ENCODE measurements at regions not wholly inside any gene's neighbourhood (a gene's known extent, or its start where the extent isn't known, plus 50 kb on each side); places are given as distances from the start of the nearest gene placed in this dataset.

DNA sequence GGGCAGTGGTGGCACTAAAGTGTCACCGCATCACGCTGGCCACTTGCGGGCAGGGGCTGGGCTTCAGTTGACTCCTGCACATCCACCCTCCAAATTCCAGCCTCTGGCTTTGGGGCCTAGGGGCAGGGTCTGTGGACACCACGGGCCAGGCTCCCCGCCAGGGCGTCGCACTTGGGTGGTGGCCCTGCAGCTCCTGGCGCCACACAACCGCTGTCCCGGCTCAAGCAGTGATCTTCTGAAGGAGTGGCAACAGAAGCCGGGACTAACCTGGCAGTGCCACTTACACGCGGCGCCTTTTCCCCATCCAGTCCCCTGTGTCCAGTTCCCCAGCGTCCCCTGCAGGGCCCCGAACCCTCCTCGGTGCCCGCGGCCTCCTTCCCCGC lies 134.3 kb upstream of the ZNF92 start:
- H3K27ac ChIP-seq (ENCODE audit: low read length): no peak overlapping the region
- DNase-seq (ENCODE audit: low read depth, low spot score): no peak
- peak overlapping the region; percentile 59 to 61 for H3K4me3 ChIP-seq (ENCODE audit: low read depth in 2 of 2, low read length in 2 of 2)
- ATAC-seq: peak; percentile 57
- peaks cover 5% of the 10 kb centered on the region for H3K4me1 ChIP-seq (ENCODE audit: control insufficient read depth, insufficient read depth, low read length)
- H3K36me3 ChIP-seq (ENCODE audit: control insufficient read depth, insufficient read depth, low read length): no peaks in the 10 kb centered on the region
- no TSS peak for BruUV-seq (replicated peaks)
- in situ Hi-C loops (cut with HindIII; ENCODE audit: low pct_unique_long_range_greater_than_20kb, low sequenced_read_pairs) (no loop called here), intact Hi-C loops (cut with micrococcal nuclease; ENCODE audit: unreplicated experiment) (no loop called here)
- no peak for TF ChIP-seq SIN3A (IDR thresholded peaks at IDR 0.05; ENCODE audit: borderline replicate concordance, insufficient read depth, low read depth, low read length)
- TF ChIP-seq, protein P1, sequence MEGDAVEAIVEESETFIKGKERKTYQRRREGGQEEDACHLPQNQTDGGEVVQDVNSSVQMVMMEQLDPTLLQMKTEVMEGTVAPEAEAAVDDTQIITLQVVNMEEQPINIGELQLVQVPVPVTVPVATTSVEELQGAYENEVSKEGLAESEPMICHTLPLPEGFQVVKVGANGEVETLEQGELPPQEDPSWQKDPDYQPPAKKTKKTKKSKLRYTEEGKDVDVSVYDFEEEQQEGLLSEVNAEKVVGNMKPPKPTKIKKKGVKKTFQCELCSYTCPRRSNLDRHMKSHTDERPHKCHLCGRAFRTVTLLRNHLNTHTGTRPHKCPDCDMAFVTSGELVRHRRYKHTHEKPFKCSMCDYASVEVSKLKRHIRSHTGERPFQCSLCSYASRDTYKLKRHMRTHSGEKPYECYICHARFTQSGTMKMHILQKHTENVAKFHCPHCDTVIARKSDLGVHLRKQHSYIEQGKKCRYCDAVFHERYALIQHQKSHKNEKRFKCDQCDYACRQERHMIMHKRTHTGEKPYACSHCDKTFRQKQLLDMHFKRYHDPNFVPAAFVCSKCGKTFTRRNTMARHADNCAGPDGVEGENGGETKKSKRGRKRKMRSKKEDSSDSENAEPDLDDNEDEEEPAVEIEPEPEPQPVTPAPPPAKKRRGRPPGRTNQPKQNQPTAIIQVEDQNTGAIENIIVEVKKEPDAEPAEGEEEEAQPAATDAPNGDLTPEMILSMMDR (IDR thresholded peaks at IDR 0.05): no peak
- TF ChIP-seq TCF7L2 (IDR thresholded peaks at IDR 0.05; ENCODE audit: low read depth, low read length): no peak
- TF ChIP-seq, protein P2, sequence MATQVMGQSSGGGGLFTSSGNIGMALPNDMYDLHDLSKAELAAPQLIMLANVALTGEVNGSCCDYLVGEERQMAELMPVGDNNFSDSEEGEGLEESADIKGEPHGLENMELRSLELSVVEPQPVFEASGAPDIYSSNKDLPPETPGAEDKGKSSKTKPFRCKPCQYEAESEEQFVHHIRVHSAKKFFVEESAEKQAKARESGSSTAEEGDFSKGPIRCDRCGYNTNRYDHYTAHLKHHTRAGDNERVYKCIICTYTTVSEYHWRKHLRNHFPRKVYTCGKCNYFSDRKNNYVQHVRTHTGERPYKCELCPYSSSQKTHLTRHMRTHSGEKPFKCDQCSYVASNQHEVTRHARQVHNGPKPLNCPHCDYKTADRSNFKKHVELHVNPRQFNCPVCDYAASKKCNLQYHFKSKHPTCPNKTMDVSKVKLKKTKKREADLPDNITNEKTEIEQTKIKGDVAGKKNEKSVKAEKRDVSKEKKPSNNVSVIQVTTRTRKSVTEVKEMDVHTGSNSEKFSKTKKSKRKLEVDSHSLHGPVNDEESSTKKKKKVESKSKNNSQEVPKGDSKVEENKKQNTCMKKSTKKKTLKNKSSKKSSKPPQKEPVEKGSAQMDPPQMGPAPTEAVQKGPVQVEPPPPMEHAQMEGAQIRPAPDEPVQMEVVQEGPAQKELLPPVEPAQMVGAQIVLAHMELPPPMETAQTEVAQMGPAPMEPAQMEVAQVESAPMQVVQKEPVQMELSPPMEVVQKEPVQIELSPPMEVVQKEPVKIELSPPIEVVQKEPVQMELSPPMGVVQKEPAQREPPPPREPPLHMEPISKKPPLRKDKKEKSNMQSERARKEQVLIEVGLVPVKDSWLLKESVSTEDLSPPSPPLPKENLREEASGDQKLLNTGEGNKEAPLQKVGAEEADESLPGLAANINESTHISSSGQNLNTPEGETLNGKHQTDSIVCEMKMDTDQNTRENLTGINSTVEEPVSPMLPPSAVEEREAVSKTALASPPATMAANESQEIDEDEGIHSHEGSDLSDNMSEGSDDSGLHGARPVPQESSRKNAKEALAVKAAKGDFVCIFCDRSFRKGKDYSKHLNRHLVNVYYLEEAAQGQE (IDR thresholded peaks at IDR 0.05; ENCODE audit: insufficient read depth in 1 of 2, low read depth in 2 of 2, low read length in 1 of 2): no peak
- ChIA-PET CTCF (no interaction called here), POLR2A (no interaction called here)
- H3K27me3 ChIP-seq (ENCODE audit: control insufficient read depth, insufficient read depth, low read length): no peaks in the 10 kb centered on the region
- no peaks in the 10 kb centered on the region for H3K9me3 ChIP-seq (ENCODE audit: control insufficient read depth, insufficient read depth, low read depth, low read length)

DNA sequence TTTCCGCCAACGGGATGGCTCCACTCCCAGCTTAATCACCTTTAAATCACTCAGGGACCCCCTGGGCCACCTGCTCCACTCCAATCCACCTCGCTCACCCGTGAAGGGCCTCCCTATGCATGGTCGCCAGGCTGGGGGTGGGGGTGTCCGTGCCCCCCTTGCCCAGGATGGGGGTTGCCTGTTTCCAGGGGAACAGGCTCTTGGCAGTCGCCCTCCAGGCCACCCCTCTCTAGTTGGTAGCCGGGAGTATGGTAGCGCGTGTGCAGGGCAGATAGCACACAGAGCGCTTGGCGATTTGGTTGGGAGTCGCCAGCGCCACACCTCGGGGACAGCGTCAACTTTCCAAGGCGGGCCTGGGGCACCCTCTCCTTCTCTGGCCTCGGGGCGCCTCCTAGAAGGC lies 134.9 kb upstream of the ZNF92 start:
- POLR2A ChIA-PET: no interaction called here
- Histone ChIP-seq H3K27ac (ENCODE audit: low read length) (no peak overlapping the region), H3K9me3 (ENCODE audit: control insufficient read depth, insufficient read depth, low read depth, low read length) (no peaks in the 10 kb centered on the region), H3K4me3 (ENCODE audit: low read depth in 2 of 2, low read length in 2 of 2) (no peak overlapping the region), H3K36me3 (ENCODE audit: control insufficient read depth, insufficient read depth, low read length) (no peaks in the 10 kb centered on the region), H3K4me1 (ENCODE audit: control insufficient read depth, insufficient read depth, low read length) (peaks cover 5% of the 10 kb centered on the region), H3K27me3 (ENCODE audit: control insufficient read depth, insufficient read depth, low read length) (no peaks in the 10 kb centered on the region)
- CTCF ChIA-PET: no interaction called here
- TF ChIP-seq SIN3A (IDR thresholded peaks at IDR 0.05; ENCODE audit: borderline replicate concordance, insufficient read depth, low read depth, low read length): no peak
- TF ChIP-seq, protein P1 (IDR thresholded peaks at IDR 0.05): no peak
- TF ChIP-seq, protein P2 (IDR thresholded peaks at IDR 0.05; ENCODE audit: insufficient read depth in 1 of 2, low read depth in 2 of 2, low read length in 1 of 2): no peak
- TF ChIP-seq TCF7L2 (IDR thresholded peaks at IDR 0.05; ENCODE audit: low read depth, low read length): no peak
- no peak for TF ChIP-seq POLR2AphosphoS5 (IDR thresholded peaks at IDR 0.05; ENCODE audit: low read depth, low read length)
- no TSS peak for BruUV-seq (replicated peaks)
- in situ Hi-C loops (cut with HindIII; ENCODE audit: low pct_unique_long_range_greater_than_20kb, low sequenced_read_pairs) (no loop called here), intact Hi-C loops (cut with micrococcal nuclease; ENCODE audit: unreplicated experiment) (no loop called here)
- ATAC-seq (no peak), DNase-seq (ENCODE audit: low read depth, low spot score) (no peak)
